Rectal smooth muscle tissue (tissue), 1 donor: ENCODE measurements at regions not wholly inside any gene's neighbourhood (a gene's known extent, or its start where the extent isn't known, plus 50 kb on each side); places are given as distances from the start of the nearest gene placed in this dataset.

ENCODE experiments used
- H3K27ac ChIP-seq: one replicate; pipeline ENCODE4 v1.7.0; 2013; ENCODE audit warnings: low read depth, low read length, inconsistent platforms
- H3K27me3 ChIP-seq: one replicate; pipeline ENCODE4 v1.7.0; 2013; ENCODE audit warnings: low read length; ENCODE audit not compliant: control insufficient read depth, insufficient read depth
- H3K36me3 ChIP-seq: one replicate; pipeline ENCODE4 v1.7.0; 2013; ENCODE audit warnings: low read length; ENCODE audit not compliant: control insufficient read depth, insufficient read depth
- H3K4me1 ChIP-seq: one replicate; pipeline ENCODE4 v1.7.0; 2013; ENCODE audit warnings: low read length; ENCODE audit not compliant: control insufficient read depth, insufficient read depth
- H3K4me3 ChIP-seq: one replicate; pipeline ENCODE4 v1.7.0; 2013; ENCODE audit warnings: low read length
- H3K9ac ChIP-seq: one replicate; pipeline ENCODE4 v1.7.0; 2013; ENCODE audit warnings: low read length

DNA sequence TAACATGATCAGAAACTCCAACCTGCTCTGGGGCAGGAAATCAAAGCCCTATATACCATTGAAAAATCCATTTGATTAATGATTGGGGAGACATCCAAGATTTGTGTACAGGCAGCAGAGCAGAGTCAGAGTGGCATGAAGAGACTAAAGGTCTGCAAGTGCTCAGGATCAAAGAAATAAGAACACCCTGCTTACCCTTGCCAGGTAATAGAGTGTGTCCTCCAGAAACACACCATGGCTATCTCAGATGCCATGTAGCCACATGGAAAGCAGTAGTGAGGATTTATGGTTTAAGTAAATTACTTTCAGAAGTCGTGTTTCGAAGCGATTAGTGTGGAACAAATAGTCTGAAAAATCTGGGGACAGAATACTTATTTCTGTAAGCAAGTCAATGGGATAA, 592.9 kb downstream of the SUCLG1 start:
- Histone ChIP-seq H3K9ac (no peak overlapping the region), H3K27me3 (no peaks in the 10 kb centered on the region), H3K27ac (no peak overlapping the region)

DNA sequence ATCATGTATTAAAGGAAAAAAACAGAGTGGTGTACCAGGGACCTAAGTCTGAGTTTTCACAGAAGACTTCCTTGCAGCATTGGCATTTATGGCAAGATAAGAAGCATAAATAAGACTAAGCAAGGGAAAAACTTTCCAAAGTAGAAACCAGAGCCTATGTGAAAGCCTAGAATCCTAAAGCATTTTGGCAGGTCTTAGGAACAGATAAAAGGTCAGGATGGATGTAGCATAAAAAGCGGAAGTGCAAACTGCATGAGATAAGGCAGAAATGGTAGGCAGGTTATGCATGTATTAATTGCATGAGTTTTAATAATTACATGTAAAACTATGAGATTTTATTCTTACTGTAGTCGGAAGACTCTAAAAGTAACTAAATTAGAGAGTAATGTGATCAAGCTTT, 596.5 kb downstream of the SUCLG1 start:
- H3K27ac ChIP-seq, result no peak overlapping the region
- no peak overlapping the region for H3K9ac ChIP-seq
- no peak overlapping the region for H3K4me3 ChIP-seq
- no peaks in the 10 kb centered on the region for H3K27me3 ChIP-seq
- no peaks in the 10 kb centered on the region for H3K4me1 ChIP-seq
- H3K36me3 ChIP-seq, result no peaks in the 10 kb centered on the region

More for the DNA sequence above, 592.9 kb downstream of the SUCLG1 start:
- Histone ChIP-seq H3K4me3 (no peak overlapping the region), H3K4me1 (no peaks in the 10 kb centered on the region), H3K36me3 (no peaks in the 10 kb centered on the region)

GRCh38 chr2:83860320-83860719, 598.8 kb downstream of the SUCLG1 start:
- H3K4me1 ChIP-seq, result no peaks in the 10 kb centered on the region
- no peak overlapping the region for H3K9ac ChIP-seq
- H3K27me3 ChIP-seq, result no peaks in the 10 kb centered on the region
- no peak overlapping the region for H3K27ac ChIP-seq
- H3K4me3 ChIP-seq, result no peak overlapping the region
- H3K36me3 ChIP-seq, result no peaks in the 10 kb centered on the region

GRCh38 chr2:83859553-83859952, 599.5 kb downstream of the SUCLG1 start:
- Histone ChIP-seq H3K27me3 (no peaks in the 10 kb centered on the region), H3K27ac (no peak overlapping the region), H3K36me3 (no peaks in the 10 kb centered on the region), H3K4me1 (no peaks in the 10 kb centered on the region), H3K4me3 (no peak overlapping the region), H3K9ac (no peak overlapping the region)

DNA sequence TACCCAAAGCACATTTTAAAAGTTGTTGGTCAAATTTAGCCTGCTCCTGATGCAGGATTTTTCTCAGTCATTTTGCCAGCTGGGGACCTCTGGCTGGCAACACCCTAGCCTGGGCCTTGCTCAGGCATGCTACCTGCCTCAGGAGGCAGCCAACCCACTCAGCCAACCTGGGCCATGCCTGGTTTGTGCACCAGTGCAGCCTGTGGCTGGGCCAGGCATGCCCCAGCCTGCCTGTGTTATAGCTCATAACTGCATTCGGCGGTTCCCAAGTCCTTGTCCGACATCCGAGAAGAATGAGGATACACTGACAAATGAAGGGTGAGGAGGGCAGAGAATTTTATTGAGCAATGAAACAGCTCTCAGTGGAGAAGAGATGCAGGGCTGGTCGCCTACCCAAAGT, 608.0 kb downstream of the SUCLG1 start:
- Histone ChIP-seq H3K27ac (no peak overlapping the region), H3K27me3 (no peaks in the 10 kb centered on the region), H3K36me3 (no peaks in the 10 kb centered on the region), H3K4me1 (no peaks in the 10 kb centered on the region), H3K9ac (no peak overlapping the region), H3K4me3 (no peak overlapping the region)

GRCh38 chr2:83850071-83850725, 608.9 kb downstream of the SUCLG1 start:
- H3K27ac ChIP-seq, result no peak overlapping the region
- H3K4me1 ChIP-seq, result no peaks in the 10 kb centered on the region
- H3K27me3 ChIP-seq, result no peaks in the 10 kb centered on the region
- H3K36me3 ChIP-seq, result no peaks in the 10 kb centered on the region
- no peak overlapping the region for H3K9ac ChIP-seq
- no peak overlapping the region for H3K4me3 ChIP-seq

DNA sequence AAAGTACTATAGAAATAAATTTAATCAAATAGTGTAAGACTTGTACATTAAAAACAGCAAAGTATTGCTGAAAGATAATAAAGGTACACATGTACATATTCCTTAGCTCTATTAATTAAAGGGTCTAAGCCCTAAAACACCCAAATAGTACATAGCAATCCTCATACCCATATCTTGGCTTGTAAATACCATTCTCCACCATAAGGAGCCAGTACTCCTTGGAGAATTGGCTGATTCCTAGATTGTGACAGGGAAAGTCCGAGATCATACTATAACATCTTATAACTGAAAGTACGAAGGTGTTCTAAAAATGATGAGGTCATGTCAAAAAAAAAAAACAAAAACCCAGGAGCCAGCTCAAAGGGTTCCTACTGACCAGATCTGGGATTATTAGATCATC, 614.6 kb downstream of the SUCLG1 start:
- Histone ChIP-seq H3K36me3 (no peaks in the 10 kb centered on the region), H3K4me3 (no peak overlapping the region), H3K9ac (no peak overlapping the region), H3K27me3 (no peaks in the 10 kb centered on the region), H3K4me1 (no peaks in the 10 kb centered on the region), H3K27ac (no peak overlapping the region)

- H3K9ac ChIP-seq, result no peak overlapping the region
- H3K27ac ChIP-seq, result no peak overlapping the region
- no peaks in the 10 kb centered on the region for H3K36me3 ChIP-seq
- H3K4me3 ChIP-seq, result no peak overlapping the region
- no peaks in the 10 kb centered on the region for H3K4me1 ChIP-seq
- no peaks in the 10 kb centered on the region for H3K27me3 ChIP-seq
Observed at GRCh38 chr2:83842421-83842820, 616.7 kb downstream of the SUCLG1 start.

GRCh38 chr2:83837823-83838222, 621.3 kb downstream of the SUCLG1 start:
- no peak overlapping the region for H3K4me3 ChIP-seq
- H3K4me1 ChIP-seq, result no peaks in the 10 kb centered on the region
- H3K27me3 ChIP-seq, result no peaks in the 10 kb centered on the region
- no peak overlapping the region for H3K9ac ChIP-seq
- no peak overlapping the region for H3K27ac ChIP-seq
- H3K36me3 ChIP-seq, result no peaks in the 10 kb centered on the region

GRCh38 chr2:83827618-83828017, 631.5 kb downstream of the SUCLG1 start:
- Histone ChIP-seq H3K4me3 (no peak overlapping the region), H3K27ac (no peak overlapping the region), H3K27me3 (no peaks in the 10 kb centered on the region), H3K36me3 (no peaks in the 10 kb centered on the region), H3K4me1 (no peaks in the 10 kb centered on the region), H3K9ac (no peak overlapping the region)

DNA sequence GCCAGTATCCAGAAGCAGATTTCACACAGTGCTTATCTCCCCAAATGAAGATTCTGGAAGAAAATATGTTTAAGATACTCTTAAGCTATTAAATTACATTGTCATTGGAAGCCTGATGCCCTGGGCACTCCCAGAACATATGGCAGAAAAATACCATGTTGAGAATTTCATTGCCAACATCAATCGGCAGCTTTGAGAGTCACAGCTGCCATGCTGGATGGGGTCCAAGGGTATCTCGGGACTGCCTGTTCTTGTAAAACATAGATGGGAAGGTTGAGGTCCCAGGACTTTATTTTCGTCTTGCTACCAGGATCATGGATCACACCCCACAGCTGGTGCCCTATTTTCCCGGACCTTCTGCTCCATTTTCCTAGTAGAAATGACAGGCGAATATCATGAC, 632.5 kb downstream of the SUCLG1 start:
- Histone ChIP-seq H3K9ac (no peak overlapping the region), H3K36me3 (no peaks in the 10 kb centered on the region), H3K27ac (no peak overlapping the region), H3K27me3 (no peaks in the 10 kb centered on the region), H3K4me3 (no peak overlapping the region), H3K4me1 (no peaks in the 10 kb centered on the region)

DNA sequence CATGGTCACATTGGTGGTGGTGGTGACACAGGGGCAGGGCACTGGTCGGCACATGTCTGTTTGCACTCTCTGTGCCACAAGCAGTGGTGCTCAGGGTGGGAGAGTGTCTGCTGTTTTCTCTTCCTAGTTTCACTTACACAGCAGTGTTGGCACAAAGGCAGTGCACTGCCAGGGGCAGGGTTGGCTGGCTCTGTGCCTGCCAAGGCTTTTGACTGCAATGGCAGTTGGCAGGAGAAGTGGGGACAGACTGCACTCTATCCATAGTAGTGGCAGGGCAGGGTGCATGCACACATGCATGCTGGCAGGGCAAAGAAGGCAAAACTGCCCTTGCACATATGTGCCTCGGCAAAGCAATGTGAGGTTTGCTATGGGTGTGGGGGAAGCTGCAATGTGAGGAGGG, 635.9 kb downstream of the SUCLG1 start:
- Histone ChIP-seq H3K9ac (no peak overlapping the region), H3K36me3 (no peaks in the 10 kb centered on the region), H3K27ac (no peak overlapping the region), H3K27me3 (no peaks in the 10 kb centered on the region), H3K4me1 (no peaks in the 10 kb centered on the region), H3K4me3 (no peak overlapping the region)

- no peak overlapping the region for H3K4me3 ChIP-seq
- no peak overlapping the region for H3K27ac ChIP-seq
- H3K27me3 ChIP-seq, result no peaks in the 10 kb centered on the region
- H3K9ac ChIP-seq, result no peak overlapping the region
- H3K36me3 ChIP-seq, result no peaks in the 10 kb centered on the region
- H3K4me1 ChIP-seq, result no peaks in the 10 kb centered on the region
Observed at GRCh38 chr2:83817511-83817910, 641.6 kb downstream of the SUCLG1 start.
